HG02763 (cell line): ENCODE measurements at regions not wholly inside any gene's neighbourhood (a gene's known extent, or its start where the extent isn't known, plus 50 kb on each side); places are given as distances from the start of the nearest gene placed in this dataset.
A peak's percentile ranks its signal among the peaks of the same experiment; 100 is the strongest.

Source experiments
- ATAC-seq: cut with Tn5 transposase; IDR thresholded peaks from one replicate; pipeline ENCODE4 v1.9.1; 2021; ENCODE audit warnings: mild to moderate bottlenecking, moderate library complexity; ENCODE audit not compliant: unreplicated experiment

DNA sequence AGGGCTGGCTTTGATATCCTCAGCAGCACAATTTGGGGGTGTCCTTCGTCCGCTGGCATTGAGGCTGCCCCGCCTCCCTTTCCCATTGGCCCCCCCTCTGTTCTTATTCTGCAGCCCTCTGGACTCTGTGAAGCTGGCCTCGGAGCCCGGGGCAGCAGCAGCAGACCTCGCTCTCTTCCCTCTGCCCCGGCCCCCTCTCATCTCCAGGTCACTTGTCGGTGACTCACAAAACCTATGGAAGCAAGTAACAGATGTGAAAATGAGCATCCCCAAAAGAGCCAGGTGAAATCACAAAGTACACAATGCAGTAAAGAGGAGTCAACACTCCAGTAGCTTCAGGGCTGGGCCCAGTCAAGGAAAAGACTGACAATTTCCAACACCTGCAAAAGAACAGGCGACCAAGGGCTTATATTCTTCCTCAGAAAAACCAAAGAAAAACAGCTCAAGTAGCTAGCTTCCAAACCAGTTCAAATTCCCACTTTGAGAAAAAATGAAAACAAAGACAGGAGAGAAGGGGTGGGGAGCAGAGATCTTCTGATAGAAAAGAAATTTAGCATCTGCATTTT lies 97.5 kb downstream of the ZNF608 start:
- no peak for ATAC-seq

DNA sequence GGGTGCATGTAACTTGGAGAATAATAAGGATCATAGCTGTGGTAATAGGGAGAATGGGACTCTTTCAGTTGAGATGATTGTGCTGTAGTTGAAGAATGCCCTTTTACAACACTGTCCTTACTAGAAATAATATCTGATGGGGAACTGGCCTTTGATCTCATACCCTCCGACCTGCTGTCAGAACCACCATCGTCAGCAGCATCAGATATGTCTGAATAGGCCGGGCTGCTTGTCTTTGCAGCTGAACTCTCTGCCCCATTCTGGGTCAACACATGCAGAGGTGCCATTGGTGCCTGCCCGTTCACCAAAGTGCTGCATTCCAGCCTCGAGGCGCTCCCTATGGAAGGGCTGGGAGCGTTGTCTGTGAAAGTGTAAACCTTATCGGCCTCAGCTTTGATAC lies 99.1 kb downstream of the ZNF608 start:
- ATAC-seq = no peak

DNA sequence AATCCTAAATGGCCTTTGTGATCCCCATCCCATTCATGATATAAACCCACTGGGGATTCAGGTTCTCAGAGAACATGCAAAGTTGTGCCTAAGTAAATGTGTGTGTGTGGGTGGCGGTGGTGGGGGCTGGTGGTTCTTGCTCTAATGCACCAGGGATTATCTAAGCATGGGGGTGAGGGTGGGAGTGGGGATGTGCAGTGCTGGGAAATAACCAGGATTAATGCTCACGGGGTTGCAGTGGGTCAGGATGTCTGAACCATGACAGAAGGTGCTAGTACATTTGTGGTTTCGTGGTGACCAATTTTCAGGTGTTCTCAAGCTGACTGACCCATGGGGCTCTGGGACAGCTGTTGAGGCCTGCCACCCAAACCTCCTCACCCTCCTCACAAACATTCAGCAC lies 101.0 kb downstream of the ZNF608 start:
- no peak for ATAC-seq

DNA sequence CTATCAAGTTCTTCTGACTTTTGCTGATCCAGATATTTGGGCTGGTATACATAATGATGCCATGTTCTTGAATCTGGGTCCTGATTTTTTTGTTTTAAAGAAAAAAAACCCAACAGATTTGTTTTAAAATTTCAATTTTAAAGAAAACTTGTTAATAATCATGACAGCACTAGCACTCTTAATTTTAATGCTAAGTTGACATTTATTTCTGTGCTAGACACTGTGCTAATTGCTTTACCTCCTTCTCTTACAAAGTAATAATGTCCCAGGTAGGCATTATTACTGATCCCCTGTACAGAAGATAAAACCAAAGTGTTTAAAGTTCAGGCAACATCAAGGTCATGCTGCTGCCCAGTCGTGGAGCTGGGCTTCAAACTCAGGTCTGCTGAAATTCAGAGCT lies 101.9 kb downstream of the ZNF608 start:
- no peak for ATAC-seq

DNA sequence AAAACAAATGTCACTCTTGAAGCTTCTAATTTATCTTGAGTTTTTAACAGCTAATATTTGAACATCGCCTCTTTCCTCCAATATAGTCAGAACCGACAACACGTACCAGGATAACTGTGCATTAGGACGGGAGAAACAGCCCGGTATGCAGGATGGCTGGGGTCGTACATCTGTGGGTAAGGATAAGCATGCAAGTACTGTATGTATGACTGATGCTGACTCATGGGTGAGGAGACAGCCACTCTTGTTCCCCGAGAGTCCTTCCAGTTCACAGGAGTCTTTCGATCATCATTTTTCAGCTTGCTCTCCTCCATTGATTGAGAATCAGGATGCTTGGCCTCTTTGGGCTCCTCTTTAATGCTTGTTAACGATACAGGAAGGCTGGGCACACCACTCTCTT lies 102.3 kb downstream of the ZNF608 start:
- ATAC-seq = no peak

DNA sequence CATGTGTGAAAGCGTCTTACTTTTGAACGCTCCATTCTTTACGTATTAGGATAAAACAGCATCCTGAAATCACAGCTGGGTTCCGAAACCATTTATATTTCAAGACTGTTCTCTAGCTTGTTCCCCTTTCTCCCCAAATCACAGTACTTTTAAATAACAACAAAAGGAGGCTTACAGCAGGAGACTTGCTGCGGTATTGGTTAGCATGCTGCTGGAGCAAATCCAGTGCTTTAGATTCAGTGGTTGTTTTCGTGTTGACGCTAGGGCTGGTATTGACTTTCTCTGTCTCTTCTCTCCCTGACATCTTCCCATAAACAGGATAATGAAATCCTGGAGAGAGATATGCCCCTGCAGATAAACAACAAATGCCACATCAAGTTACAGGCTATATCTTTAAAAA lies 103.1 kb downstream of the ZNF608 start:
- no peak for ATAC-seq

DNA sequence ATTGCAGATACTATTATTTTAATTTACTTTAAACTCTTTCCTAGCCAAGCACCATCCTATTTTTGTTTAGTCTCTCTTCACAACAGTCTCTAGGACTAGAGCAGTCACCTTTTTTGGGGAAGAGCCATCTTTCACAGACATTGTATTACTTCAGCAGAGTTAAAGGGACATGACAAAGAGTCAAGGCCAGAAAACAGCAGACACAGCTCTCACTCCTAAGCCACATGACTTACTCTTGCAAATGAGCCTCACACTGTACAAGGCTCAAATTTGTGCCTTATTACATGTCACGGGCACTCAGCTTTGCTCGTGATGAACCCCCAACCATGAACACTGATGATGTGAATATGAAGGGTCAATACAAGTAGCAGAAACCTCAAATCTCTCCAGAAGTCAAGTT lies 104.3 kb downstream of the ZNF608 start:
- no peak for ATAC-seq

DNA sequence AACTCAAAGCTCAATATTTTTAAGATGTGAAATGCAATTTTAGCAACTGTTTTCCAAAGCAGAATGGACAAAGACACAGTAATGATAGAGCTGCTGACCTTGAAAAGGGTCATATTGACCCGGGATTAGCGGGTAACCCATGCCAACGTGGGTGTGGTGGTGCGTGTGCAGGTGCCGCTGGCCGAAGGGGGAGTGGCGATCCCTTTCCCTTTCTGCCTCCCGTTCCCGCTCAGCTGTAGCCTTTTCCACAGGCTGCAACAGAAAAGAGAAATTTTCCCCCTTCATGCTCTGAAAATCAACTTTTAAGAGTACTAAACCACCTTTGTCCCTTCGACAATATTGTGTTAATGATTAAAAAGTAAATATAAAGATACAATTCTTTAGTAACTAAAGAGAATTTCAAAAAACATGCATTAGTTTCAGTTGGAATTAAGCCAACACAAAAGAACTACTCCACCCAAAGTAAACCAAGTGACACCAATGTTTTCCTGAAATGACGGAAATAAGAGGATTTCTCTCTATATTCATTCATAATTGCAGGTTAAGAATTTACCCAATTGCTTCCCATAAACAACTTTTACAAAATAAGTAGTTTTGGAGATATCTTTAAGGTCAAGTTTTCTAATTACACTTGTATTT lies 105.2 kb downstream of the ZNF608 start:
- no peak for ATAC-seq

DNA sequence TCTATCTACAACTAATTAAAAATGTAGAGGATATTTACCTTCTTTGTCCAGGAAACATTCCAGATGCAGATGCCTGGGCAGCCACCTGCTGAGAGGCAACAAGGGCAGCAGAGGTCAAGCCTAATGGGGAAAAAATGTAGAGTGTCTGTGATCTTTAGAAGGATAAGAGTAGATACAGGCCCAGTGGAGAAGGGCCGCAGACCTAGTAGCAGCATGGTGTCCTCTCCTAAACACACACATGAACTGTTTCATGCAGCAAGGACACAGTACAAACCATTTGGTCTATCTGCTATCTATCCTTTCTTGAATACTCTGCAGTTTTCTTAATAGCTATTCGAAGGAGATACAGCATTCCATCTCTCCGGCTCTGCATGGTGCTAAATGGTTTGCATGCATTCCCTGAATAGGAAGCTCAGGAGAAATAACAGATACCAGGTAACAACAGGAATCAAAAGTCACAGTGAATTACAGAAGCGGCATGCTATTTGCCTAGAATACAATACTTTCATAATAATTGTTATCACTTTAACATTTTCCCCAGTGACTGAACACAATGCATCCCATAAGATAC lies 107.3 kb downstream of the ZNF608 start:
- ATAC-seq = no peak

DNA sequence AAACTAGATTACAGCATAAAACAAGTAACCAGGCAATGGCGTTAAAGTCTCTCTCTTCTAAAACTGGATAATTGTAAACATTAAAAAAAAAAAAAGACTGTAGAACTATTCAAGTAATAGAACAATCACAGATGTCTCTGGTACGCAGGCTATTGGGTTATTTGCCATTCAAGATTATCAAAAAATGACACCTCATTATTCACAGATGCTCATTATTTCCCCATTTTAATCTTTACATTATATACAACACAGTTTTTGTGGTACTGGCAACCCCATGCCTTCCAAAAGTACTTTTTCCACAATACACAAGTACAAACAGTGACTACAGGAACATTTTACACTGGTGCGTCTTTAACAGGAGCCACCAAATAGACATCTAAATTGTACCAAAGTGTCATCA lies 109.4 kb downstream of the ZNF608 start:
- no peak for ATAC-seq

DNA sequence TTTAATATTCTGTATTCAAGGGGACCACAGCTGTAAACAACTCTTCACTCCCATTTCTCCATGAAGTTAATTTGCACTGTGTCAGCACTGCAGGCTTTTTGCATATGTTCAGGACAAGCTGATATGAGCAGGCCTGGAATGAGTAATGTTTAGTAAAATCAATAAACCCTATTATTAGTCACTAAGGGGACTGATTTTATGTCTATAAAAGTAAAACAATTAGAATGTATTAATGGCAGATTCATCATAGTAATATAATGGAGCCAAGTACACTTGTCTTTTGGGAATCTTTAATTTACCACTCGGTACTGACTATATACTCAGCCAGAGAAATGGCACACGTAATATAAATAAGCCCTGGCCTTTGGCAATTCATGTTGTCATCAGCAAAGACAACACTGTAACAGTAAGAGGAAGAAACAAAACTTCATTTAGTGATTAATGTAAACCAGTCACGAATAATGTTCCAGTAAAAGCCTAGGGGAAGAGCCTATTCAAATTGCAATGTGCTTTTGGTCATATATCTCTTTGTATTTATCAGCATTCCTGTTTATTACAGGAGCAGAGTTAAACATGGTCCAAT lies 111.6 kb downstream of the ZNF608 start:
- ATAC-seq = no peak

DNA sequence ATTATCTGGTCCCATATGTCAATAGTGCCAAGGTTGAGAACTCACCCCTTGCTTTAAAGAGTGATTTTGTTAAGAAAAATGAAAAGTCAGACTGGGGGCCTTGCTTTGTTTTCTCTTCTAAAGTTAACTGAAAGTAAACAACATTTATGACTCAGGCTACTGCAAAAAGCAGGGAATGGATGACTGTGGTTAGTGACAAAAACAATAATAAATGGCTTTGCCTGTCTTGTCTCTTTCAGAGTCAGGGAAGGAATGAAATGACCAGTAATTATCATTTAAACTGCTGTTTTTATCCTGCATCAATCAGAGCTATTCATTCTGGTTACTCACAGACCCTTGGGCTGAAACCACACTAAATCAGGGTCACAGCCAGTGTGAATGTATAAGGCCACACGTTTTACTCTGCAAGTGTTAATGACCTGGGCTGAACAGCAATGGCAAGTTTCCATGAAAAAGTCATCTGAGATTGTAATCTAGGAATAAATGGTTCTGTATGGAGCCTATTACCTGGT lies 112.2 kb downstream of the ZNF608 start:
- ATAC-seq = no peak

DNA sequence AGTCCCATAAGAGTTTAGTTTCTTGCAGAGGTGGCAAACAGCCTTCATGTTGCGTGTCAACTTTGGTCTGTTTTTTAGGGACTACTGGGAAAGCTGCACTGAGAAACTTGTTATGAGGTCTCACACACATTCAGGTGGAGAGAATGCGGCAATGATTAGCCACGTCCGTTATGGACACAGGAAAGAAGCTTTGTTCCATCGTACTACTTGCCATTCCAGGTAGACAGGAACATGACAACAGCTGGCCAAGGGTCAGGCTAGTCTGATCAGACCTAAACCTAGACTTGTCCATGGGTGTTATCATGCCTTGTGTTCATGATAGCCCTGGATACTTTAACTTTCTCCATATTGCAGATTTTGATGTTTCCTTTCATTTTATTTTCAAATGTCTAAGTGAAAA lies 113.2 kb downstream of the ZNF608 start:
- ATAC-seq = no peak

DNA sequence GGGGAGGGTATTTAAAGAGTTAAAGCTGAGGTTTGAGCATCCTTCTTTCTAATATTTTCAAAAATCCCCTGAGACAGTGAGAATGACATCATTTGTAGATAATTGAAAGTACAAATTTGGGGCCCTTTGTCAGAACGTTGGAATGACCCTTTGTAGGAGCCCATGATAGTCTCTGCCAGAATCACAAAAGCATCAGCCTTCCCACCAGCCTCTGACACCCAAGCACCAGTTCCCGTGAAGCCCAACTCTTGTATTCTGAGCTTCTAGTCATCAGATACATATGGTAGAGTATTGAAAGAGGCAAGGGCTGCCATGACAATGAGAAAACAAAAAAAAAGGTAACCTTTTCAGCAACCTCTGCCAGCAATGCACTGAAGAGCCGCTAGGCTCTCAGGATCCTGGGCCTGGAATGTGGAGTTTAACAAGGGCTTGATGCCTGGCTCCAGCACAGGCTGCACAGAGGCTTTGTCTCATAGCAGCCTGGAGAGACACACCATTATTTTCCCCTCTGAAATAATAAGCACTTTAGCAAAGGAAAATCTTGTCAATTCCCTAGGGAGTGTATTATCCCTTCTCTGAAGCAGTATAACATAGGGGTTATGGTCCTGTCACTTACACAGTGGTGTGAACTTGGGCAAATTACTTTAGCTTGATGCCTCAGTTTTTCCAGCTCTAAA lies 114.4 kb downstream of the ZNF608 start:
- no peak for ATAC-seq

DNA sequence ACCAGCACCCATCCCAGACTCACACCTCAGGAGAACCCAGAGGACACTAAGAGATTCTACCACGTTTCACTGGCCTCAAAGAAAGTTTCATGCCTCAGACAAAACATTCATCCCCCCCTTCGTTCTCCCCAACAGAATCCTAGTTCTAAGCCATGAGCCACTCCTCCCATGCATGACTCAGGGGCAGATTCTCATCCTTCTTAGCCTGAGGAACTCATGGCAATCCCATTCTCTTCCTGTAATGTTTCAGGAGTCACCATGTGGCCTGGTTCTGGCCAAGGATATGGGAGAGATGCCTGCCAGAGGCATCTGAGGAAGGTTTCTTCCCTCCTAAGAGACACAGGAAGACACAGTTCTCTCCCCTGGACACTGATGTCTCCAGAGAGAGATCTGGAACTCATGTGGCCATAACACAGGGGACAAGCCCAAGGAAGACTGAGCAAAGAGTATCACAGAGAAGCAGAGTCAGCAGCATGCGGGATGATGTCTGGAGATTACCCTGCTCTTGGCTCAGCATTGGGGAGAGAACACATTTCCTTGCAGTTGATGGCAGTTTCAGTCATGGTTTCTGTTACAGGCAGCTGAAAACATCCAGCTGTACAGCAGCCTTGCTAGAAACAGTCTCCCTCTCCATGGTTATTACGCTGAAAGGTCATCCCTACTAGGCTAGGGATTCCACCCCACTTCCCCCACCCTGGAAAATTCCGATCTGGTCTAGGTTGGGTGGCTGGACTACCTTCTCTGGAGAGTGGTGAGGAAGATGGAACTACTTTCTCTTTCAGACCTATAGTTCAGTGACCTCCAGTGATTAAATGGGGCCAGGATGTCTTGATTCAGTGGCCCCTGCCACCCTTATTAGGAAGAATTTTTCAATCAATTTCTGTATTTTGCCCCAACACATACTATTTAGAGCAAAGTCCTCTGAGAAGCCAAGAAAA lies 115.4 kb downstream of the ZNF608 start:
- ATAC-seq = peak; percentile 68

DNA sequence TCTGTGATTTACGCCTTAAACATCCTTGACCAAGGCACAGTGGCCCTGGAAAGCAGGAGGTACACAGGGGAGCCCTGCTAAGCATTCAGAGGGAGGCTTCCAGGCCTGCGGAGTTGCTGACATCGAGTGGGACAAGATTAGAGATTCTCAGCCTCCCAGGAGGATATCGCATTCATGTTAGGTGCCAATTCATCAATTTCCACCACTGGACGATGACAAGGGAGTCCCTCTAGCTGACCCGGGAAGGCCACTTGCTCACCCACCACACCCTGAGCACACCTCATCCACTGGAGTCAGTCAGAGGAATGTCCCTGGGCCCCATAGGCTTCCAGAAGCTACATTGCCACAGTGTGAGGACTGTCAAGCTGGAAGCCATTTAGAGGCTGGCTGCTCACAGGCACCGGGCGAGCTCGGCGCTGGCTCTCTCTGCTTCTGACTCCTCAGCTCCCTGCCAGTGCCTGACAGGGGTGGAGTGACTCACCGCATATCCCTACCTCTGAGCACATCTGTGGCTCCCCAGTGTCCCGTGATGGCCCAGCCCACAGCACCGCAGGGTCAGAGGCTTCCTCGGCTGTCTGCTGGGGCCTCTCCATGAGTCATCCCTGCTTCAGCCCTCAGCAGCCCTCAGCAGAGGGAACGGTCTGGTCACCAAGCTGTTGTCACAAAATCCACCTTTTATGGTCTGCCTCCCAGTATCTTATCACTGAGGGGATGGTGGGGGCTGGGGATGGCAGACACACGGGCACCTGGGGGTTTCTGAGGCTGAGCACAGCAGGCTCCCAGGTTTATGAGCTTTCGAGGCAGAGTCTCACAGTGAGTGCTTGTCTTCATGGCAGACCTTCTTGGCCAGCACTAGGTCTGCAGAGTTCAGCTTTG lies 117.5 kb downstream of the ZNF608 start:
- no peak for ATAC-seq

DNA sequence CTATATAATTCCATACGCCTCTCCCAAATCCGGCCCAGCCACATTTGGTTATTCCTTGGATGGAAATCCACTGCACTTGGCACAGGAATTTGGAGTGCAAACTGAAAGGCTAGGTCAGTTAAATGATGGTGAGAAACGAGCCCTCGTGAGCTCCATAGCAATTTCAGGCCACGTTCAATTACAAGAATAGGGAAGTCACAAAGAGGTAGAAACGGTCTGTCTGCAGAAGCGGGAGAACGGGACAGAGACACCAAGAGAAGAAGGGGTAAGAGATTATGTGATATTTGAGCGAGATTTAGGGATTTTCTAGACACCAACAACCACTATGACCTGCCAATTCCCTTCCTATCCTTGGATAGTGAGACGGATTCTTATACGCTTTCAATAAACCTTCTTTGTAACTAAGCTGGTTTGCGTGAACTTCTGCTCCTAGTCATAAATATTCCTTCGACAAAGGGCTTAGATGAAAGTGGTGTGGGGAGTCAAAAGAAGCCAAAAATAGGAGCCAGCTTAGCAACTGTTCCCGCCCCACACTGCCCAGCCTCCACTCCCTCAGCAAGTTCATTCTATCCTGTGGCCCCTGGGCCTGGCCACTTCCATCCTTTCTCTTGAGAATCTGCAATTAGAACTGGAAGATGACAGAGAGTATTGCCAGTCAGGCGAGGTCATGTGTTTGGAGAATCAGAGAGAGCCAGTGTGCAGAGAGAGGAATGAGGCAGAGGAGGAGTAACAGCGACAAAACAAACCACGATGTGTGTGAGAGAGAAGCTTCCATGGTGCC lies 118.4 kb downstream of the ZNF608 start:
- no peak for ATAC-seq

DNA sequence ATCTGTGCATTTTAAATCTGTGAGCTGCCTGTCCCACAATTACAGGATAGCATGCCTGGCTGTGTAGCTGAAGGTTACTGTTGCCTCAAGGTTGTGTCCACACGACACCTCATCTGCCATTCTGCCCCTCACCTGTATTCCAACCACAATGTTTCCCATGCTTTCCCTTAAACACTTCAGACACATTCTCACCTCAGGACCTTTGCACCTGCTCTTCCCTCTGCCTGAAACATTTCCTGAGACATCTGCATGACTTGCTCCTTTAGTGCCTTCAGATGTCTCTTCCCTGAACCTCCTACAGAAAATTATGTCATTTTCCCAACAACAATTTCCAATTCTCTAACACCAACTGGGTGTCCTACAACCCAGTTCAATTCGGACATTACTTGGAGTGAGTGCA lies 120.4 kb downstream of the ZNF608 start:
- ATAC-seq = no peak

DNA sequence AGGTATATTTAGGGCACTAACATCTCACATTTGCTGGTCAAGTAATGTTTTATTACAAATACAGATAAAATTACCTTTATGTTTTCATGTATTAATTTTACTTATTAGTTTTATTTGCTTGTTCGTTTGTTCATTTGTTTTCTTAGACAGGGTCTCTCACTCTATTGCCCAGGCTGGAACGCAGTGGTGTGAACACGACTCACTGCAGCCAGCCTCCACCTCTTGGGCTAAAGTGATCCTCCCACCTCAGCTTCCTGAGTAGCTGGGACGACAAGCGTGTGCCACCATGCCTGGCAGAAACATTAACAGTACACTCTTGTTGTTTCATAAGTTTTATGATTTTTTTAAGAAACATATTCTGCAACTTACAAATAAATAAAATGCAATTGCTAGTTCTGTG lies 123.2 kb downstream of the ZNF608 start:
- no peak for ATAC-seq
